ENCODE measurements at regions not wholly inside any gene's neighbourhood (a gene's known extent, or its start where the extent isn't known, plus 50 kb on each side); places are given as distances from the start of the nearest gene placed in this dataset.

GRCh38 chr1:219701476-219701875 is 88.6 kb upstream of the ZC3H11B start:
- no peak overlapping the region for H3K27ac ChIP-seq (ENCODE audit: extremely low read length, insufficient read depth, low read length)
- TF ChIP-seq ZNF407 (CRISPR knock-in tag; IDR thresholded peaks at IDR 0.05; ENCODE audit: not compliant biosample characterization) (no peak), ZNF296 (CRISPR knock-in tag; conservative IDR thresholded peaks at IDR 0.05) (no peak), MLLT10 (CRISPR knock-in tag; IDR thresholded peaks at IDR 0.05) (no peak), ZBTB1 (CRISPR knock-in tag; IDR thresholded peaks at IDR 0.05; ENCODE audit: borderline replicate concordance) (no peak), ZNF616 (CRISPR knock-in tag; IDR thresholded peaks at IDR 0.05; ENCODE audit: low read depth) (no peak)
- ATAC-seq: no peak
- H3K79me2 ChIP-seq (ENCODE audit: insufficient read depth, low read length): no peaks in the 10 kb centered on the region
- BruUV-seq (replicated peaks): no TSS peak
- intact Hi-C loops (cut with micrococcal nuclease; ENCODE audit: unreplicated experiment) (no loop called here), in situ Hi-C loops (cut with HindIII; ENCODE audit: extremely low pct_ligation_motif_present, low pct_unique_long_range_greater_than_20kb) (no loop called here)
- no peaks in the 10 kb centered on the region for H3K9me3 ChIP-seq (ENCODE audit: low read length)
- no peak overlapping the region for H3K9ac ChIP-seq (ENCODE audit: insufficient read depth, low read depth, low read length)
- H3K4me3 ChIP-seq (replicated peaks in 1 of 3; ENCODE audit: insufficient read depth in 1 of 3, low read depth in 2 of 3, low read length in 3 of 3): no peak overlapping the region
- no peaks in the 10 kb centered on the region for H3K4me1 ChIP-seq (ENCODE audit: insufficient read depth, low read length)
- ChIA-PET CTCF (ENCODE audit: low intra/inter-chr PET ratio, low total read pairs) (no interaction called here), POLR2A (no interaction called here)
- H3K36me3 ChIP-seq (replicated peaks in 1 of 2; ENCODE audit: control insufficient read depth in 1 of 2, insufficient read depth in 2 of 2, low read length in 2 of 2): no peaks in the 10 kb centered on the region
- H4K20me1 ChIP-seq (ENCODE audit: insufficient read depth, low read length): no peaks in the 10 kb centered on the region
- no peak for FAIRE-seq
- no peak overlapping the region for H3K4me2 ChIP-seq (ENCODE audit: low read depth, low read length)
- H3K27me3 ChIP-seq (ENCODE audit: control insufficient read depth in 1 of 2, insufficient read depth in 2 of 2, low read length in 2 of 2): 0 out of 5 replicates have a peak, but pooled peaks cover 0 to 4% of the 10 kb centered on the region in 2 experiments
- 0% methylated on average over 3 of the region's 3 CpGs for WGBS (ENCODE audit: low lambda C conversion rate)
- no peak for DNase-seq (ENCODE audit: low spot score)
- no peak overlapping the region for H2AFZ ChIP-seq (ENCODE audit: low read length)

Measured in HepG2 (cell line).